GM18867 (cell line): ENCODE measurements at regions not wholly inside any gene's neighbourhood (a gene's known extent, or its start where the extent isn't known, plus 50 kb on each side); places are given as distances from the start of the nearest gene placed in this dataset.
"Not testable (repeated sequence)": the region's sequence is repeated elsewhere in the genome, so short reads cannot be mapped to it uniquely, and the experiment has no call there.

Experiments used
- ATAC-seq: cut with Tn5 transposase; IDR thresholded peaks from one replicate; pipeline ENCODE4 v1.9.1; 2021; ENCODE audit warnings: mild to moderate bottlenecking, moderate library complexity; ENCODE audit not compliant: unreplicated experiment

DNA sequence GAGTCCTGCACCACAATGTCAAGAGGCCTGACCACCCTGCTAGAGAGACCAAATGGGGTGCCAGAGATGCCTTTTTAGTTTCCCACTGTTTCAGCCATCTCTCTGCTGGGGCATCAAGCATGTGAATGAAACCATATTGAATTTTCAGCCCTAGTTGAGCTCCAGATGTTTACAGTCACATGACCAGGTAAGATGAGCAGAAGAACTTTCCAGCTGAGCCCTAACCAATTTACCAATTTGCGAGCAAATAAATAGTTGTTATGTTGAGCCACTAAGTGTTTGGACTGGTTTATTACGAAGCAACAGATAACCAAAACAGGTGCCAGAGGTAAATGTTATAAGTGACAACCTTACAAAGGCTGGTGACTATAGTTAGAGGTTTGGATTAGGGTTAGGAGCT lies 209.1 kb upstream of the CCL2 start:
- ATAC-seq: no peak

DNA sequence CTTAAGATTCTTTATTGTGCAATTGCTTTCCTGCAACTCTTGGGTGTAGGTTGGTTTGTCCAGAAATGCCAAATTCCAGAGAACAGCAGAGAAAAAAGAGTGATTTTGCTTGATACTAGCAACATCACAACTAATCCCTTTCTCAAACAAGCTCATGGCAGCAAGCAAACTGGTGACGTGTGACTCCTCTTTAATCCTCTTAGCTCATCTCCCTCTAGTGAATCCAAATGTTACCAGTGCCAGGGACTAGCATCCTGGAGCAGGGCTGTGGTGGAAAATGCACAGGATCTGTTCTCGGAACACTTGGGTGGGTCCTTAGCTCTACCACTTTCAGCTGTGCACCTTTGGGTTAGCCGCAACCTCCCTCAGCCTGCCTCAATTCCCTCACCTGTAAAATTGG lies 204.0 kb upstream of the CCL2 start:
- no peak for ATAC-seq

- ATAC-seq: no peak
These were observed 200.6 kb upstream of the CCL2 start for GRCh38 chr17:34054495-34054894.

DNA sequence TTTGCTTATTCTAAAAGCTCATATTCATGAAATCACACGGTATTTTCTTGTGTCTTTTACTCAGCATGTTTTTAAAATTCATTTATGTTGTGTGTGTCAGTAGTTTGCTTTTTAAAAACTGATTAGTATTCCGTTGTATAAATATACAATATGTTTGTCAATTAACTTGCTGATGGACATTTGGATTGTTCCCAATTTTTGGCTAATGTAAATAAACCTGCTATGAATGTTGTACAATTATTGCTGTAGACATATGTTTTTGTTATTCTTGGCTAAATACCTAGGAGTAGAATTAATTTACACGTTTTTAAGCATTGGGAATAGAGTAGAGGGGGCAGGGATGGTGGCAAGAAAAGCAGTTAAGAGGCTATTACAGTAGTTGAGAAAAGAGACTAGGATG lies 199.5 kb upstream of the CCL2 start:
- ATAC-seq: no peak

DNA sequence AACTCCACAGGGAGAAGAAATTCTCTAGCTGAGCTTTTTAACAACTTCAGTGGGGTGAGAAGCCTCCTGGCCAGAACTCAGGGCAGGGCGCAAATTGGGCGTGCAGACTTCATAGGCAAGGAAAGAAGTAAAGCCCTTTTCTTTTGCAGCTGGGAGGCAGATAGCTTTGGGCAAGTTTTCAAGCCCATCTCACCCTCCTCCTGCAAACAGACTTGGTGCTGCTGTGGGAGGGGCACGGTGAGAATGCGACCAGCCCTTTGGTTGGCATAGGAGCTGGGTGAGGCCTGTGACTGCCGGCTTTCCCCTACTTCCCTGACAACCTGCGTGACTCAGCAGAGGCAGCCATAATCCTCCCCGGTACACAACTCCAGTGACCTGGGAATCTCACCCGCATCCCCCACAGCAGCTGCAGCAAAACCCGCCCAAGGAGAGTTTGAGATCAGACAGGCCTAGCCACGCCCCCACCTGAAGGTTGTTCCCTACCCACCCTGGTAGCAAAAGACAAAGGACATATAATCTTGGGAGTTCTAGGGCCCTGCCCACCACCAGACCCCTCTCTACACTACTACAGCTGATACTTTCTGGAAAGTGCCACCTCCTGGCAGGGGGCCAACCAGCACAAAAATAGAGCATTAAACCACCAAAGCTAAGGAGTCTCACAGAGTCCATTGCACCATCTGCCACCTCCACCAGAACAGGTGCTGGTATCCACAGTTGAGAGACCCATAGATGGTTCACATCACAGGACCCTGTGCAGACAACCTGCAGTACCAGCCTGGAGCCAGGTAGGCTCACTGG lies 195.5 kb upstream of the CCL2 start:
- no peak for ATAC-seq

DNA sequence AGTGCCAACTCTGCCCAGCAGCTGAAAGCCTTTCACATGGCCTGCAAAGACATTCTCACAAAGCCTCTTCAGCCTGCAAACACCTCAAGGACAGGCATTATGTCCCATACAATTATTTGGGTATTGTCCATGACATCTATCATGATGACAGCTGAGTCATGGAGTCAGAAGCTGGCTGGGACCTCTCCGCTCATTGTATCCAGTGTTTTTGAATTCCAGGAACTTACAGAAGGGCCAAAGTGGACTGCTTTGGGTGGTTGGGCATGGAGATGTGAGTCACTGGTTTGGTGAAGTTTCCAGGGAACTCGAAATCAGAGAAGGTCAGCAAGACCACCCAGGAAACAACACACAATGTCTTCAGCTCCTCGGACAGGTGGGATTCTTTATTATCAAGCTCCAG lies 188.6 kb upstream of the CCL2 start:
- no peak for ATAC-seq

DNA sequence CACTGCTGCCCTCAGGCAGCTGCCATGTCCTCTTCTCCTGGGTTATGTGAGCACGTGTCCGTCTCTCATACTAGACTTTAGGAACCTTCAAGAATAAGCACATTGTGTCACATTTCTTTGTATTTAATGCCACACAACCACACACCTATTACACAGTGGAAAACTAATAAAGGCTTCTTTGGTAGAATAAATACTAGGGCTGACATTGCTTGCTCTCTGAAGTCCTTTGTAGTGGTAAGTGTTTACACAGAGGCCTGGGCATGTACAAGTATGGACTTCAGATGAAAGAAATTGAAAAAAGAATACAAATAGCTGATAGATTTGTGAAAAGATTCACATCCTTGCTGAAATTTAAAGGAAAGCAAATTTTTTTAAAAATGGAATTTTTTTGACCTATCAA lies 188.1 kb upstream of the CCL2 start:
- ATAC-seq: no peak

DNA sequence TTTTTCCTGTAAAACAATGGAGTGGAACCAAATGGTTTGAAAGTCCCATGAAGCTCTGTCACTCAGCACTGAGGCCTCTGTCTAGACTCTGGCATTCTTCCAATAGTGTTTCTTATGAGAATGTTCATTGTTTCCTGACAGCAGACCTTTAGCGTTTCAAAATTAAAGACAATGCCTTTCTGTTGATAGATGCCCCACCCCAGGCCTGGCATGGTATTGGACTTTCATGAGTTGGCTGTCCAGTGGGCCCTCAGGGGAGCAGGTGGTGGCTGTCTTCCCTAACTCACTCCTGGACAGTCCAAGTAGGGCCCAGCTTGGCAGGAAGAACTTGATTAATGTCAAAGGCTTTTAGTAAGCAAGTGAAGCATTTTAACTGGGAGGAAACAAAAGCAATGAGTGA lies 186.5 kb upstream of the CCL2 start:
- no peak for ATAC-seq

DNA sequence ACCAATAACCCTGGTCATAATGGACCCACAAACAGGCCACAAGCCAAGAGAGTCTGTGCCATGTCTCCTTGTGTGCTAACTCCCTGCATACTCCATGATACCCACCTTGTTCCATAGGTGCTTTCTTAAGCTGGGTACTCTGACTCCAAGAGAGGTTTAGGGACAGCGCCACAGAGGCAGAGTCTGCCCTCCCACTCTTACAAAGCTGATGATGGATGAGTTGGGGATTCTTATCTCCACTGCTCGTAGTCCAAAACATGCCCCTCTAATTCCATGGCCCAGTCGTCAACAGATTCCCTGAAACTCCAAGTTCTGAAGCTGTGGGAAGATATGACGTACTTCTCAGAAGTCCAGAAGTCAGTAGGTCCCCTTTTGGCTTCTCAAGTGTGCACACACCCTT lies 184.4 kb upstream of the CCL2 start:
- ATAC-seq: no peak

- ATAC-seq: no peak
These were observed 183.1 kb upstream of the CCL2 start for GRCh38 chr17:34071886-34072420.

GRCh38 chr17:34075076-34075475 lies 180.0 kb upstream of the CCL2 start:
- no peak for ATAC-seq

DNA sequence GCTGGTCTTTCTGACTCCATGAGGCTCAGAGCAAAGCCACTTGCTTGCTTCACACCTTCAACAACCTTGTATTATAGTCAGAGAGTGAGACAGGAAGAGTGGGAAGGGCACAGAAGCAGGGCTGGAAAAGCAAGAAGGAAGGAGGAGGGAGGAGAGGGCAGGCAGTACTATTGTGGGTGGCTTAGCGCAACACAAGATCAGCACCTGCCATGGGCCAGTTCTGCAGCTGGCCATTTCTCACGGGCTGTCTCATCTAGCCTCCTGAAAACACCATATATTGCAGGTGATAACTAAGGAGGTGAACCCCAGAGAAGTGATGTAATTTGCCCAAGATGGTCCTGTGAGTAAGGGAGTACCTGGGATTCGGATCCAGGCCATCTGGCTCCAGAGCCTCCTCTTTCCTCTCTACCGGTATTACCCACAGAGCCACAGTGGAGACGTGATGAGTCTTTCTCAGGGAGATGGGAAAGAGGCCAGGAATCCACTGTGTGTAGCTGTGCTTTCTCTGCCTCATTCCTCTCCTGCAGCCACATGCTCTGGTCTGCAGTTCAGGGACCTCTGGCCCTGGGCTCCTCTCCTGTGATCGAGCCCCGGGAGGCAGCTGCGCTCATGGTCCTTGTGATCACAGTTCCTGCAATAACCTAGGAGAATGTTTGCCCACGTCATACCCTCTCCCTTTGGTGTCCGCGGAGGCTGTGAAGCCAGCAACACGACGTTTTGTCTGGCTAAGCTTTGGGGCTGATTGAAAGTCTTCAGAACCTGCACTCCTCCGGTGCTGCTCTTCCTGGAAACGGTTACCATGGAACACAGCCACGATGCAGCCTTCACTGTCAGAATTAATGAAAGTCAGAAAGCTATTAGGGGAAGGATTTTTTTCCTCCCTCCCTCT lies 178.1 kb upstream of the CCL2 start:
- no peak for ATAC-seq

DNA sequence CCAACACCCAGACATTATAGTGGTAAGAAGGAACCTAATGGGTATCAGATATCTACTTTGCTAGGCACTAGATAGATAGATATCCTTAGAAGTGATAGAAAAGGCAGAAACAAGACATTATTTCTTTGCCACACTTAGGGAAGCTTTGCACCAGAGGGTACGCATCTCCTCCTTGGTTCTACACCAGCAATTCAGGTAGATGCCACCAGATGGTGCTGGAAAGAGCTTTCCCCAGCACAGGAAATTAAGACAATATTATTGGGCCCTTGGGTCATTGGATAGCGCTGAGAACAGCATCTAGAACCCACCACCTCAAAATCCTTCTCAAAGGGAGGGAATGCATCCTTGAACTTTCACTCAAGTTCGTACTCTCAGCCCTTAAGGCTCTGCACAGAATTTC lies 173.8 kb upstream of the CCL2 start:
- no peak for ATAC-seq

- ATAC-seq: no peak
These were observed 172.7 kb upstream of the CCL2 start for GRCh38 chr17:34082404-34082803.

DNA sequence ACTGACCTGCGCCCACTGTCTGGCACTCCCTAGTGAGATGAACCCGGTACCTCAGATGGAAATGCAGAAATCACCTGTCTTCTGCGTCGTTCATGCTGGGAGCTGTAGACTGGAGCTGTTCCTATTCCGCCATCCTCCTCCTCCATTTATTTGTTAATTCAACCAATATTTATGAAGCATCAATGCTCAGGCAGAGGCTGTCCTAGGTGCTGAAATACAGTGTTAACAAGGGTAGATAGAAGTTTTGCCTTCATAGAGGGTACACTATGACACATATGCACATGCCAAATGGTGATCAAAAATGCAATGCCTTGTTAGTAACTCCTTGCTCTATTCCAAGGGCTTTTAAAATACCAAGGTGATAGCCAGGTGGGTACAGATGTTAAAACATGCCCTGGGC lies 166.0 kb upstream of the CCL2 start:
- ATAC-seq: not testable (repeated sequence)

DNA sequence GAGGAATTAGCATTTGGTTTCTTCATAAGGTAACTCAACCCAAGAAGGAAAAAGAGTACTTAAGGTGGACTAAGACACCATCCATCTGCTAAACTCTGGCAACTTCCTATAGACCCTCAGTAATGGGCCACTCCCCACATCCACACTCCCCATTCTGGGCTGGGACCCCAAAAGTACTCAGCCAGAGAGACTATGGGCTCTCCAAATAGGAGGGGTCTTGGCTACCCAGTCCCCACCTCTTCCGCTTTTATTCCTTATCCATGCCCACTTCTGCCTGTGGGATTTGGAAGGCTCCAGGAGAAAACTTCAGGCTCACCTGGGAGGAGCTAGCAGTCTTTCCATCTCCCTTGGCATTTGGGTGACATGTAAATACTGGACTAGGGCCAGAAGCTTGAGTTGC lies 164.5 kb upstream of the CCL2 start:
- no peak for ATAC-seq

GRCh38 chr17:34091975-34092374 lies 163.1 kb upstream of the CCL2 start:
- ATAC-seq: no peak

GRCh38 chr17:34095106-34095505 lies 160.0 kb upstream of the CCL2 start:
- ATAC-seq: no peak

DNA sequence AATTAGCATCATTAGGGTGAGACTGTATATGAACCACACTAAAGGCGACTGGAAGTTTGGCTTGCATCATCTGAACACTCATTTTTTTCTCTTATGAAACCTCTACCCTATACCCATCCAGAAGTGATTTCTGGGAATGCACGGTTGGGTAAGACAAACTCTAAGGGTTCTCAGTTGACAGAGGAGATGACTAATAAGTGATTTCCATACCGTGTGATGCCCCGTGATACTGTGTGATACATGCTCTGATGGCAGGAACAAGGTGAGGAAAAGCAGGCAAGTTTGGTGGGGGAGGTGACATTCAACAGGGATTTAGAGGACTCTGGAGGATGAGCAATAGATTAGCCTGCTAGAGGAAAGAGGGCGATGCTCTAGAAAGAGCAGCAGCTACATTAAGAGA lies 156.4 kb upstream of the CCL2 start:
- no peak for ATAC-seq

DNA sequence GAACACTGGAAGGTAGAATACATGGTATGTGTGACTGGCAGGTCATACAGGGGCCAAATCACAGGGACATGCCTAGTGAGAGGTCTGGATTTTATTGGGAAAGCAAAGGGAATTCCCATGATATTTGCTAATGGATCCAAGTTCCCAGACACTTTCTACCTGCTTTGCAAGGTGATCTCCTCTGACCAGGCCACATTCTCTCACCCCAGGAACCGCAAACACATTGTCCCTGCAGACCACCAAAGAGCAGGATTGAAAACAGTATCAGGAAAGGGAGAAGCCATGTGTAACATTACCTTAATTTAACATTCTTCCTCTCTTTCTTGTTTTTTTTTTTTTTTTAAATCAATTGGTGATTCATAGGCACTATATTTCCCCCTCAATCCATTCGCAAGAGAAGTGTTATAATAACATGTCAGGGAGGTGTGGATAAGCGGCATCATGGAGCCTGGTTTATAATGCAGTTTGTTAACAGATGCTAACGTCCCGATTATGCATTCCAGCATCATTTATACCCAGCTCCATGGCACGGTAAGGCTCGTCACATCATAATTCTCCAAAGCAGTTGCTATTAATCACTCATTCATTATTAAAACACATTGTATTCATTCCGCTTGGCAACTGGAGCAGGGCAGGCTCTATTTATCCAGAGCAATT lies 155.1 kb upstream of the CCL2 start:
- ATAC-seq: no peak

GRCh38 chr17:34107019-34107418 lies 148.1 kb upstream of the CCL2 start:
- no peak for ATAC-seq
